ENCODE measurements at regions not wholly inside any gene's neighbourhood (a gene's known extent, or its start where the extent isn't known, plus 50 kb on each side); places are given as distances from the start of the nearest gene placed in this dataset.

DNA sequence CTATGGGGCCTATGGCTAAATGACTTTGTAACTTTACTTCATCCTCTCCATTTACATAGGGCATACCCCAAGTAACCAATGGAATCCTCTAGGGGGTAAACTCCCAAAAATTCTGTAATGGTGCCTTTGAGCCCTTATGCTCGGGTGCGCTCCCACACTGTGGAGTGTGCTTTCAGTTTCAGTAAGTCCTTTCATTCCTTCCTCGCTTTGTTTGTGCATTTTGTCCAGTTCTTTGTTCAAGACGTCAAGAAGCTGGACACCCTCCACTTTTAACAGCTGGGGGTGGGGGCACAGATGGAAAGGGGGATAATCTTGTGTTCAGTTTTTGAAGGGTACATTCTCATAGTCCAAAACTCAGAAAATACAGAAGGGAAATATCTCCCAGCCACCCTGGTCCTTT lies 84.4 kb upstream of the C2CD4B start:
- 88% methylated on average over 4 of the region's 4 CpGs for WGBS (ENCODE audit: low lambda C conversion rate, missing lambda C conversion rate)
- no peak overlapping the region for H3K4me3 ChIP-seq
- no peaks in the 10 kb centered on the region for H3K9me2 ChIP-seq (replicated peaks; ENCODE audit: insufficient read depth)
- H4K20me1 ChIP-seq (ENCODE audit: insufficient read depth, poor library complexity, severe bottlenecking) = no peaks in the 10 kb centered on the region
- no peak overlapping the region for H3K4me2 ChIP-seq
- H2AFZ ChIP-seq = no peak overlapping the region
- H3K79me2 ChIP-seq = no peaks in the 10 kb centered on the region
- H3K4me1 ChIP-seq (ENCODE audit: insufficient read depth) = no peaks in the 10 kb centered on the region
- no peaks in the 10 kb centered on the region for H3K9me3 ChIP-seq (ENCODE audit: low read depth)
- no peak overlapping the region for H3K27ac ChIP-seq
- no peak for DNase-seq (ENCODE audit: low spot score)
- H3K36me3 ChIP-seq (replicated peaks; ENCODE audit: insufficient read depth, low read depth) = no peaks in the 10 kb centered on the region
- TF ChIP-seq, protein P1, sequence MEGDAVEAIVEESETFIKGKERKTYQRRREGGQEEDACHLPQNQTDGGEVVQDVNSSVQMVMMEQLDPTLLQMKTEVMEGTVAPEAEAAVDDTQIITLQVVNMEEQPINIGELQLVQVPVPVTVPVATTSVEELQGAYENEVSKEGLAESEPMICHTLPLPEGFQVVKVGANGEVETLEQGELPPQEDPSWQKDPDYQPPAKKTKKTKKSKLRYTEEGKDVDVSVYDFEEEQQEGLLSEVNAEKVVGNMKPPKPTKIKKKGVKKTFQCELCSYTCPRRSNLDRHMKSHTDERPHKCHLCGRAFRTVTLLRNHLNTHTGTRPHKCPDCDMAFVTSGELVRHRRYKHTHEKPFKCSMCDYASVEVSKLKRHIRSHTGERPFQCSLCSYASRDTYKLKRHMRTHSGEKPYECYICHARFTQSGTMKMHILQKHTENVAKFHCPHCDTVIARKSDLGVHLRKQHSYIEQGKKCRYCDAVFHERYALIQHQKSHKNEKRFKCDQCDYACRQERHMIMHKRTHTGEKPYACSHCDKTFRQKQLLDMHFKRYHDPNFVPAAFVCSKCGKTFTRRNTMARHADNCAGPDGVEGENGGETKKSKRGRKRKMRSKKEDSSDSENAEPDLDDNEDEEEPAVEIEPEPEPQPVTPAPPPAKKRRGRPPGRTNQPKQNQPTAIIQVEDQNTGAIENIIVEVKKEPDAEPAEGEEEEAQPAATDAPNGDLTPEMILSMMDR (IDR thresholded peaks at IDR 0.05; ENCODE audit: poor library complexity) = no peak
- no peak for TF ChIP-seq EZH2 (IDR thresholded peaks at IDR 0.05; ENCODE audit: borderline replicate concordance)
- no peak for TF ChIP-seq EZH2phosphoT487 (IDR thresholded peaks at IDR 0.05; ENCODE audit: low read depth, severe bottlenecking, unreplicated experiment)
- H3K27me3 ChIP-seq = no peaks in the 10 kb centered on the region

DNA sequence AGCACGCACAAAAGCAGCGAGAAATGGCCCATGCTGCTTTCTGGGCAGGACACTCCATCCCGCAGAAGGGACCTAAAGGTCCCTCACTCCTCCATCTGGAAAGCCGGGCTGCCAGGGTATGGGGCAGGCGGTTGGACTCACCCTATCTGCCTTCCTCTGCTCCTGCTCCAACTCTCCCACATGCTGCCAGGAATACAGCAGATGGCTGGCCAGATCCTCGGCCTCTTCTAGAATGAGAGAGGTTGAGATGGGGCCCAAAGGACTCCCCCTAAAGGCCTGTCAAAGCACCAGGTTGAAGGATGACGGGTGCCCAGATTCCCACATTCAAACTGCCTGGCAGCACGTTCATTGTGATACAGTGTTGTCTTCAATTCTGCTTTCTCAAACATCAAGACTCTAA lies 85.1 kb upstream of the C2CD4B start:
- no peak overlapping the region for H3K4me3 ChIP-seq
- H2AFZ ChIP-seq = no peak overlapping the region
- no peak overlapping the region for H3K27ac ChIP-seq
- WGBS (ENCODE audit: low lambda C conversion rate, missing lambda C conversion rate) = 92% methylated on average over 8 of the region's 8 CpGs
- H3K27me3 ChIP-seq = no peaks in the 10 kb centered on the region
- TF ChIP-seq, protein P1 (IDR thresholded peaks at IDR 0.05; ENCODE audit: poor library complexity) = no peak
- TF ChIP-seq EZH2phosphoT487 (IDR thresholded peaks at IDR 0.05; ENCODE audit: low read depth, severe bottlenecking, unreplicated experiment) (no peak), EZH2 (IDR thresholded peaks at IDR 0.05; ENCODE audit: borderline replicate concordance) (no peak)
- H3K9me3 ChIP-seq (ENCODE audit: low read depth) = no peaks in the 10 kb centered on the region
- H3K36me3 ChIP-seq (replicated peaks; ENCODE audit: insufficient read depth, low read depth) = no peaks in the 10 kb centered on the region
- H3K79me2 ChIP-seq = no peaks in the 10 kb centered on the region
- H3K9me2 ChIP-seq (replicated peaks; ENCODE audit: insufficient read depth) = no peaks in the 10 kb centered on the region
- H3K4me2 ChIP-seq = no peak overlapping the region
- H3K4me1 ChIP-seq (ENCODE audit: insufficient read depth) = no peaks in the 10 kb centered on the region
- H4K20me1 ChIP-seq (ENCODE audit: insufficient read depth, poor library complexity, severe bottlenecking) = no peaks in the 10 kb centered on the region
- no peak for DNase-seq (ENCODE audit: low spot score)

DNA sequence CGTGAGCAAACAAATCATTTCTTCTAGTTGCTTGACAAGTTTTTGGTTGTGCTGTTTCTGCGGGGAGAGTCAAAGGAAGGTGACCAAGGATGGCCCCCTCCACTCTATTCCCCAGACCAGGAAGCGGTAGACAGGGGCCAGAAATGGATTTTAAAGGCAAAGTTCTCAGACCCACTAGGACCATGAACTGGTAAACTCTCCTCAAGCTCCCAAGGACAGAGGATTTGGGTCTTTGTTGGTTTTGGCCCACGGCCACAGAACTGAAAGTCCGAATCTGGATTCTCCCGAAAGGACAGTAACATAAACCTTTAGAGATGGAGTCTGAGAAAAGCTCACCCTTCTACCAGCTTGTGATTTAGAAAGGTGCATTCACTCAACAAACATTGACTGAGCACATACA lies 85.9 kb upstream of the C2CD4B start:
- no peaks in the 10 kb centered on the region for H4K20me1 ChIP-seq (ENCODE audit: insufficient read depth, poor library complexity, severe bottlenecking)
- no peak overlapping the region for H3K4me3 ChIP-seq
- no peak for TF ChIP-seq EZH2phosphoT487 (IDR thresholded peaks at IDR 0.05; ENCODE audit: low read depth, severe bottlenecking, unreplicated experiment)
- TF ChIP-seq, protein P1 (IDR thresholded peaks at IDR 0.05; ENCODE audit: poor library complexity) = no peak
- no peak for TF ChIP-seq EZH2 (IDR thresholded peaks at IDR 0.05; ENCODE audit: borderline replicate concordance)
- H3K9me3 ChIP-seq (ENCODE audit: low read depth) = no peaks in the 10 kb centered on the region
- H3K36me3 ChIP-seq (replicated peaks; ENCODE audit: insufficient read depth, low read depth) = no peaks in the 10 kb centered on the region
- H3K27me3 ChIP-seq = no peaks in the 10 kb centered on the region
- H3K4me2 ChIP-seq = no peak overlapping the region
- no peak for DNase-seq (ENCODE audit: low spot score)
- H3K9me2 ChIP-seq (replicated peaks; ENCODE audit: insufficient read depth) = no peaks in the 10 kb centered on the region
- H3K27ac ChIP-seq = no peak overlapping the region
- H3K4me1 ChIP-seq (ENCODE audit: insufficient read depth) = no peaks in the 10 kb centered on the region
- no peak overlapping the region for H2AFZ ChIP-seq
- 93% methylated on average over 6 of the region's 6 CpGs for WGBS (ENCODE audit: low lambda C conversion rate, missing lambda C conversion rate)
- no peaks in the 10 kb centered on the region for H3K79me2 ChIP-seq

DNA sequence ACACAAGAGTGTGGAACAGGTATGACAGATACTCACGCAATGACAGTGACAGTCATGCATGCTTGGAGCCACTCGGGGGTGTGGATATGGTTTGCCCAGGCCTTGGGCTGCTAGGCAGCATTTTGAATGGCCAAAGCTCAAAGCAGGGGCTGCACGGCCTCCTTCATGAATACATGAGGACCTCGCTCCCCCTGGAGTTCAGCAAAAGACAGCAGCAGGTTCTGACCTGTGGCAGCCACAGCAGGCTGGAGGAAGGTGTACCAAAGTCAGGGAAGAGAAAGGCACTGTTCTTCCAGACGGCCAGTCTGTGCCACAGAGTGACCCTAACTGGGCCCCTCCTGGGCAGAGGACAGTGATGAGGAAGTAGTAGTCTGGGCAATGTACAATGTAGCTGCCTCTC lies 88.2 kb upstream of the C2CD4B start:
- TF ChIP-seq, protein P1 (IDR thresholded peaks at IDR 0.05; ENCODE audit: poor library complexity) = no peak
- TF ChIP-seq EZH2phosphoT487 (IDR thresholded peaks at IDR 0.05; ENCODE audit: low read depth, severe bottlenecking, unreplicated experiment) = no peak
- TF ChIP-seq EZH2 (IDR thresholded peaks at IDR 0.05; ENCODE audit: borderline replicate concordance) = no peak
- WGBS (ENCODE audit: low lambda C conversion rate, missing lambda C conversion rate) = 80% methylated on average over 5 of the region's 5 CpGs
- no peaks in the 10 kb centered on the region for H3K27me3 ChIP-seq

More for the DNA sequence above, 88.2 kb upstream of the C2CD4B start:
- H4K20me1 ChIP-seq (ENCODE audit: insufficient read depth, poor library complexity, severe bottlenecking) = no peaks in the 10 kb centered on the region
- H3K36me3 ChIP-seq (replicated peaks; ENCODE audit: insufficient read depth, low read depth) = no peaks in the 10 kb centered on the region
- H2AFZ ChIP-seq = no peak overlapping the region
- no peaks in the 10 kb centered on the region for H3K79me2 ChIP-seq
- H3K9me3 ChIP-seq (ENCODE audit: low read depth) = no peaks in the 10 kb centered on the region
- no peak overlapping the region for H3K4me2 ChIP-seq
- H3K4me3 ChIP-seq = no peak overlapping the region
- H3K9me2 ChIP-seq (replicated peaks; ENCODE audit: insufficient read depth) = no peaks in the 10 kb centered on the region
- H3K27ac ChIP-seq = no peak overlapping the region
- no peaks in the 10 kb centered on the region for H3K4me1 ChIP-seq (ENCODE audit: insufficient read depth)
- DNase-seq (ENCODE audit: low spot score) = no peak
